Pons (tissue), 1 donor: ENCODE measurements at regions not wholly inside any gene's neighbourhood (a gene's known extent, or its start where the extent isn't known, plus 50 kb on each side); places are given as distances from the start of the nearest gene placed in this dataset.

ENCODE experiments used
- DNase-seq: peaks from one replicate; pipeline ENCODE4 v3.0.0-alpha.2; 2016; ENCODE audit warnings: low spot score

DNA sequence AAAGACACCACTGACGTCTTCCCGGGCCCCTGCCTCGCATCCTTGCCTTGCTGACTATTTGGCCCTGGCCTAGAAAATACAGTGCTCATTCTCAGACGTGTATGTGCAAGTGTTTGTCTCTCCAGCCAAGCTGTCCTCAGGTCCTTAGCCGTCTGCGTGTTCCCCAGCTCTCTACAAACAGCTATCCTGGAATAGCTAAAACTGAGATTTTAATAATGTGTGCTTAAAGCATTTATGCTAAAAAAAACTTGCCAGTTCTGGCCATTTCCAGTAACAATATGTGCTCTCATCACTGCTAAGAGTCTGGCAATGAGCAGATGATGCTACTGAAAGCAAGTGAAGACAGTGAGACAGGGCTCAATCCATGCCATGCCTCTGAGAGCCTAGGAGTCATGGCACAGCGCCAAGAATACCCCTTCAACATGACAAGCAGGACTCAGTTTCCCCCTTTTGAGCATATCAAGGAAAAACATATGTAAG is 55.7 kb downstream of the IRF2BP2 start:
- no peak for DNase-seq

DNA sequence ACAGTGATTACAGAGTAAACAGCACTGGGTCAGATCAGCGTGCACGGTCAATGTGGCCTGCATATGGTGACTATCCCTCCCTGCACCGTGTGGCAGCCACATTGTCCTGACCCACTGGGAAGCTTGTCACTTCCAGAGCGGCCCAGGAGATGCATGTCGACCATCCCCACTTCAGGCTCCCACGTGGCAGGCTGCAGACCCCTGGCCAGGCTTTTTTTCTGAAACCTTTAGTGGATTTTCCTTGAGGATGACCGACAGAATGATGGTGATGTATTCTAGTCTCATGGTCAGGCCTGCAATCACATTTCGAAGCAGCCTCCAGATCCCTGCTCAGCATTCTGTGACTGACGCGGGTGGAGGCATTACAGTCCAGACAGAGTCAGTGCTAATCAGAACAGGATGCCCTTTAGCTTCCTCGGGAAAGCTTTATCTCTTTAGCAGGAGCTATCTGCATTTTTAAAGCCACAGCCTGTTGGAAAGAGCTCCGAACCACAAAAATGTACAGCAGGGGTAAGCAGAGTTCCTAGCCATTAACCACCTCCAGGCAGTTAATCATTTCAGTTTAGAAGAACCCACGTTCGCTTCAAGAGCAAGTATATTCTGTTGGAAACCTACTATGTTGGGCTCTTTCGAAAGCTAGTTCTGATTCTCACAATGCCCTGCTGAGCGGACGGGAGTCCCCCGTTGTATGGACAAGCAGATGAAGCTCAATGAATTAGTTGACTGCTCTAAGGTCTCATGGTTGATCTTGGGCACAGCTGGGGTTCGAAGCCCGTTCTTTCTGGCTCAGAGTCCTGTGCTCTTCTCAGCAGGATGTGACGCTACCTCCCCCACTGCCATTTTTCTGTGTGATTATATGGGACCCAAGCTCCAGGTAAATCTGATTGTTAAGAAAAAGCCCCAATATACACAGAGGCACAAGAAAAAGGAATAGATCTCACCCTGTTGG is 56.5 kb downstream of the IRF2BP2 start:
- DNase-seq = no peak

DNA sequence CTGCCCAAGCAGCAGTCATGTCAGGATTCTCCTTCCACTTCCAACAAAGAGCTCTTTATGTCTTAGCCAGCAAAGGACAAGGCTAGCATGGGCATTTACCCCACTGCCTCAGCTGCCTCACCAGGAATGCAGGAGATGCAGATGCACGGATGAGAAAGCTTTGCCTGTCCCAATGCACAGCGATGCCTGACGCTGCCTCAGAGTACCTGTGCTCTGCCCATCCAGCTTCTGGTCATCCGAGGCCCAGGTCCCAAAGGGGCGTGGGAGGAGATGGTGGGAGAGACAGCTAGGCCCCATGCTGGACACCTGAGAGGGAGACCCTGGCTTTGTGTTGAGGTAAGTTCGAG is 59.0 kb downstream of the IRF2BP2 start:
- DNase-seq = peak; percentile 84

DNA sequence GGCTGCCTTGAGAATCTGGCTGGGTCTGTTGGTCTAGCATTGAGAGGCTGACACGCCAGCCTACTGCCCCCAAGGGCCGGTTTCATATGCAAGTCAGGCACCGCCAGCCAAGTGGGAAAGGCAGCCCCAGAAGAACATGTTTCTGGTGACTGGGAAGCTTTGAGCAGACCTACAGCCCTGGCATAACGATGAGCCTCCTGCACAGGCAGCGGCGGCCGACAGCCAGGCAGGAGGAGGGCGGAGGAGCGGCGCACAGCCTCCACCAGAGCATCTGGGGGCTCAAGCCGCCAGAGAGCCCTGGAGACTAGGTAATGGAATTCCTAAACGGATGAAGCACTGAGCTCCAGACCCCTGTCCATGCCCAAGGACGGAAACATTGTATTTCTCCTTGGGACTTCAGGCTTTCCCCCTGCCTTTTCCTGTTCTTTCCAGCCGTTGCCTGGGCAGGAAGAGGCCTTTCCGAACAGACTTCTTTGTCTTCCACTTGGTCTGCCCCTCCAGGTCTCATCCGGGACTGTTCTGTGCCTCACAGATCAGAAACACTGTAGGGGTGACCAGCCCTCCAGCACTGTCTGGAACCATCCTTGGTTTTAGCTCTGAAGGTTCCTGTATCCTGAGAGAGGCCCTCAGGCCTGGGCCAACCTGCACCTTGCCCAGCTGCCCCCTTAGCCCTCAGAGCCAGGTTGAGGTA is 59.5 kb downstream of the IRF2BP2 start:
- peak; percentile 81 for DNase-seq

DNA sequence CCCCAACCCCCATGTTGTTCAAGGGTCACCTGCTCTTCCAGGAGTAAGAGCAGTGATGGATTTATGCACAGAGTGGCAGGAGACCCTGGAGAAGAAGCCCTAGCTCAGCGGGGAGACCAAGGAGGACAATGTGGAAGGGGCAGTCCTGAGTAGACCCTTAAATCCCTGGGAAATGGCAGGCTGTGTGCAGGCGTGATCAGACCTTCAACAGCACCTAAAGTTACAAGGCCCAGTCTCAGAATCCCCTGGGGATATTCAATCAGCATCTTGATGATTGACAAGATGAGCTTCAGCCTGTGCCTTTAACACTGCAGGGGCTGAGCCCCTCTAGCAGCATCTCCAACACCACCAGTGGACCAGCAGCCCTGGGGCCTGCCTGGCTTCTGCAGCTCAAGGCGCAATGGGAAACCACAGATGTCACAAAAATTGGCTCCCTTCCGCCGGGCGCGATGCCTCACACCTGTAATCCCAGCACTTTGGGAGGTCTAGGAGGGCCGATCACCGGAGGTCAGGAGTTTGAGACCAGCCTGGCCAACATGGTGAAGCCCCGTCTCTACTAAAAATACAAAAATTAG is 60.4 kb downstream of the IRF2BP2 start:
- no peak for DNase-seq

DNA sequence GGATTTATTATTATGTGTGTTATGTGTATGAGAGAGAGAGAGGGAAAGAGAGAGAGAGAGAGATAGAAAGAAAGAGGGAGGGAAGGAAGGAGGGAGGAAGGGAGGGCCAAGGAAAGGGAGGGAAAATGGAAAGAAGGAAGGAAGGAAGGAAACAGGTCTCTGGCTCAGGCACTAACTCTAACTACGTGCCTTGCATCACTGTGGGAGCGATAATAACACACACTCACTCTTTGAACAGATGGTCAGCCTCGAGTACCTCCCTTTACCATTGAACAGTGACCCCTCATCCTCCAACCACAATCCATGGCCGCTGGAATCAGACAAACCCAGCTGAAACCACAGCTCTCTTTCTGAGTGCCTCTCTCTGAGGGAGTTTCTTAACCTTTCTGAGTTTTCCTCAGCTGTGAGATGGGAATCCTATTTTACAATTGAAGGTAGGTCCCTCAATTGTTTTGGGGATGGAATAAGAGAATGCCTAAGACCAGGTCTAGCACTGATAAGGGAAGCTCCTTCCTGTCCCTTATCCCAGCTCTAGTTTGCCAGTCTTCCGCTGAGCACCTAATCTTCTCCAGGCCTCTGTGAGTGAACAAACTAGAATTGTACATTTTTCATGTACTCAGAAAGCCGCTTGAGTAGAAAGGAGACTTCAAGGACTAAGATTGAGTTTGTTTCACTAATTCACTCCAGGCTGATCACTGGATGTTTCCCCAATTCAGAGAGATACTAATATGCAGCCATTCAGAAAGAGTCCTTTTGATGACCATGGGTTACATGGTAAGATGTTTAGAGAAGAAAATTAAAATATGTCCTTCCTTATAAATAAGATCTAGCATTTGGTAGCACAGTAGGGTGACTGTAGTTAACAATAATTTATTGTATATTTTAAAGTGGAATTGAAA is 62.8 kb downstream of the IRF2BP2 start:
- DNase-seq = no peak

DNA sequence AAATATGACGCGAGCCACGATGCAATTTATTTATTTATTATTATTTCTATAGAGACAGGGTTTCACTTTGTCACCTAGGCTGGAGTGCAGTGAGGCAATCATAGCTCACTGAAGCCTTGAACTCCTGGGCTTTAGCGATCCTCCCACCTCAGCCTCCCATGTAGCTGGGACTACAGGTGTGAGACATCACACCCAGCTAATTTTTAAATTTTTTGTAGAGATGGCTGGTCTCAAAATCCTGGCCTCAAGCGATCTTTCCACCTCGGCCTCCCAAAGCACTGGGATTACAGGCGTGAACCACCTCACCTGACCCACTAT is 63.6 kb downstream of the IRF2BP2 start:
- DNase-seq = no peak

DNA sequence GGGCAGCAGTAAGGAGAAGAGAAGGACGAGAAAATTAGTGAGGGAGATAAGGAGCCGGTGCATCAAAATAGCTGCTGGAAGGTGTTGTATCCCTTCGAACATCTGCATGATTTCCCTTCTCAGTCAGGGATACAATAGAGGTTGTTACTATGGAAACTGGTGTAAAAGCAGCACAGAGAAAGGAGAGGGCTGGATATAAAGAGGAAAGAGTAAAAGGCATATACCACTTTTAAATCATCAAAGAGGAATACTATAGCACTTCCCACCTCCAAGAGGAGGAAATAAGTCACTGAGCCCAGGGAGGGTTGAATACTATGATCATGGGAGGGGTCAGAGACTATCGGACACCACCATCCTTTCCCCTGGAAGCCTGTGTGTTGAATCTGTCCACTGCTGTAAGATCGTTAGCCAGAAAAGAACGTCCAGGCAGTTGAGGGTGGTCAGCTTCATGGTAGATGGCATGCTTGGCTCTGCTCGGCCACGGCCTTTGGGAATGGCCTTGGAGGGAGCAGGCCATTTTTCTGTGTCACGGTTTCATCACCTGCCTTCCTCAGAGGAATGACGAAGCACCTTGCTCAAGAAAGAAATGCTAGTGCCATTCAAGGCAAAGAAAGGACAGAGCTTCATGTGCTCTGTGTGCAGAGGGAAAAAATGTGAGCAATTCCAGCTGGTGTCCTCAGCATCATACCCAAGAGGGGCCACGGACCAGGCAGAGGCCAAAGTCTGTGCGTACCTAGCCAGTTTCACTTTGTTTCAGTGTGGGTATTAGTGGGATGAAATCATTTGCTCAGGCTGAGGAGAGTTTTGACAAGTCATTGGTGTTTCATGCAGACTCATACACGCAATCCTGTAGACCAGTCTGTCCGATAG is 64.2 kb downstream of the IRF2BP2 start:
- DNase-seq = peak; percentile 63

DNA sequence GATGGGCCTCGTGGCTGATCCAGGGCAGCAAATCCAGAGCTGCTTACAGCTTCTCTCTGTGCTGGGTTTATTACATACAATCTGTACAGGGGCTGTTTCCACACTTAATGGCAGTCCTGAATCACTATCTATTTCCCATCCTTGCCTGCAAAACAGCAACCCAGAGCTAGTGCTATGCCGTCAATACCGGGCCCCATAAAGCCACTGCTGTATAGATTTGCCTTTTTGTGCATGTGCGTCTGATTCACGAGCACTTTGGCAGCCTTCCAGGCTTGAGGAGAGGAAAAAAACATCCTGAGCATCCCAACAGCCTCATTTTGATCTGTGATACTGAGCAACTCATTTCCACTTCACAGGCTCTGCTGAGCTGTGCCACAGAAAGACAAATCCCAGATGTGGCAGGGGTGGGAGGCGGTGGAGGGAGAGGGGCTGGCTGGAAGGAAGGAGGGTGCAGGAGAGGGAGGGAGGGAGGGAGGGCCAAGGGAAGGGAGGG is 65.2 kb upstream of the TARBP1 start:
- peak; percentile 95 for DNase-seq

DNA sequence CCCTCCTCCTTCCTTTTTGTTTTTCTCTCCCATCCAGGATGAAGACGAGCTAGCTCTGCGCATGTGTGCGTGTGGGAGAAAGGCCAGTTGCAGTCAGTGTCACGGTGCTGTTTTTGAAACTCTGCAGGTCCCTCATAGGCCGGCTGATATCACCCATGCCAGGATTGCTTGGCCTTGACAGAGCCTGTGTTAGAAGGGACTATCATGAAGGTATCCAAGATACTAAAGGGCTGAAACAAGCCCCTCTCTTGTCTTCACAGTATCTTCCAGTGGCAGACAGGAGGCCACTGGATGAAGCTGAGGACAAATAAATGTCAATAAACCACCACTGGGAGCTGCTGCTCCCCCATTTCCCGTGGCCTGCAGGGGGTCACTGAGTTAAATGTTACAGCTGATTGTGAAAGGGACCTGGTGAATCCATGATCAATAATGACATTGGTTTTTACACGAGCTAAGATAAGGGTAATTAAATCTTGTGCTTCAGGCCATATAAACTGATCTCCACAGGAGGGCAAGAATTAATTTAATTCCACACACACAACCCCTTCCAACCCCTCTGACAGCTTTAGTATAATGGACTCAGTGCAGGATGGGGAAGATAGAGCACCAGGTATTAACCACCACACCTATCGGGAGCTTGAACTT is 64.6 kb upstream of the TARBP1 start:
- DNase-seq = peak; percentile 62

DNA sequence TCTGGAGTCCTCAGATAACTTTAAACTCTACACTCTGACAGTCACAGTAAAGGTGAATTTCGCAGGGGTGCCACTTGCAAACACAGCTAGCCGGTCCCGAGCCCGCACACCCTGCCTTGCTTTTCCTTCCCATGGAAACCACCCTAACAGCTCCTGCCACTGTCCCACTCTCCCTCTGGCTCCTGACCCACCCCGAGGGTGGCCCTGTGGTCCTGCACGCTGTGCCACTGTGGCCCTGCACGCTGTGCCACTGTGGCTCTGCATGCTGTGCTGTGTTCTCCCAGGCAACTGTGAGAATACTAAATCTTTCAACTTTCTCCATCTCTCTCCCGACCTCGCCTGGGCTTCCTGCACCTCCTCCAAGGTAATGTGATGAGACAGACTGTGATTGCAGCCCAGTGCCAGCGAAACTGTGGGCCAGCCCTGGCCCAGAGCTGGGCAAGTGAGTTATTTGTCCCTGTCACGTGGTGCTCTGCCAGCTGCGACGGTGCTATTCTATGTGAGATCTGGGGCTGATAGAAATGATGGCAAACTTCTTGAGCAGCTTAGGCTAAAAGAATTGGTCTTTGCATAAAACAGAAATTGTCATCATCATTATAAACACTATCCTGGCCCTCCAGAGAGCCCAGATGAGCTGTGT is 63.4 kb upstream of the TARBP1 start:
- peak; percentile 83 for DNase-seq

DNA sequence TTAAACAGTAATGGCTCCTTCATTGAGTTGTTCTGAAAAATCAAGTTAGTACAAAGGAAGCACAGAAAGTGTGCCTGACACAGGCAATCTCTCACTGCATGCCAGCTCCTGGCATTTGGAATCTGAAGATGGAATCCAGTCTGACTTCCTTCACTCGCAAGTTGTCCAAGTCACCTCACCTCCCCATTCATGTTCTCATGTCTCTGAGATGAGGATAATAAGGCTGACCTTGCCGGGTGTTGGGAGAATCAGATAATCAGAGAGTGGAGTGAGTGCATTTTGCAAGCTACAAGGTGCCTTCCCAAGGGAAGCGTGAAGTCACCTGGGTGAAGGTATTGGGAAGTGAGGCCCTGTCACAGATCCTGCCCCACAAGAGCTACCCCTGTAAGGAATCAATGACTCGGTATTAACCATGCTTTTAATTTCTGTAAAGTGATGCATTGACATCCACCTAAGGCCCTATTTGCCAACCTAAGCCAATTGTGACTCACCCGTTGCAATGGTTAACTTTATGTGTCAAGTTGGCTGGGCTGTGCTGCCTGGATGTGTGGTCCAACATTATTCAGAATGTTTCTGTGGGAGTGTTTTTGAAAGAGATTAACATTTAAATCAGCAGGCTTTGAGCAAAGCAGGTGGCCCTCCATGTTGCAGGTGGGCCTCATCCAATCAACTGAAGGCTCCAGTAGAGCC is 62.5 kb upstream of the TARBP1 start:
- DNase-seq = no peak

DNA sequence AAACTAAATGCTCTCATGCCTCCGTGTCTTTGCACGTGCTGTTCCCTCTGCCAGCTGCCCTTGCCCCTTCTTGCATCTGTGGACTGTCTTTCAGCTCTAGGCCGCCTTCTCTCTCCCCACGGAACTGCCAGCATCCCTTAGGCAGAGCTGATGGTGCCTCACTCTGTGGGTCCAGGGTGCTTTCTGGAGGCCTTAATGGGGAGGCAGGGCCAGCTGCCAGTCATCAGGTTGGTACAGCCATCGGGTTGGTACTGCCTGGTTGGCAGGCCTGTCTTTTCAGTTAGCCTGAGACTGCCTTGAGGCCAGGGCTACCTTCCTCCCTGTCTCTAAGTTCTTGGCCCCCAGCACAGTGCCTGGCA is 61.4 kb upstream of the TARBP1 start:
- no peak for DNase-seq

DNA sequence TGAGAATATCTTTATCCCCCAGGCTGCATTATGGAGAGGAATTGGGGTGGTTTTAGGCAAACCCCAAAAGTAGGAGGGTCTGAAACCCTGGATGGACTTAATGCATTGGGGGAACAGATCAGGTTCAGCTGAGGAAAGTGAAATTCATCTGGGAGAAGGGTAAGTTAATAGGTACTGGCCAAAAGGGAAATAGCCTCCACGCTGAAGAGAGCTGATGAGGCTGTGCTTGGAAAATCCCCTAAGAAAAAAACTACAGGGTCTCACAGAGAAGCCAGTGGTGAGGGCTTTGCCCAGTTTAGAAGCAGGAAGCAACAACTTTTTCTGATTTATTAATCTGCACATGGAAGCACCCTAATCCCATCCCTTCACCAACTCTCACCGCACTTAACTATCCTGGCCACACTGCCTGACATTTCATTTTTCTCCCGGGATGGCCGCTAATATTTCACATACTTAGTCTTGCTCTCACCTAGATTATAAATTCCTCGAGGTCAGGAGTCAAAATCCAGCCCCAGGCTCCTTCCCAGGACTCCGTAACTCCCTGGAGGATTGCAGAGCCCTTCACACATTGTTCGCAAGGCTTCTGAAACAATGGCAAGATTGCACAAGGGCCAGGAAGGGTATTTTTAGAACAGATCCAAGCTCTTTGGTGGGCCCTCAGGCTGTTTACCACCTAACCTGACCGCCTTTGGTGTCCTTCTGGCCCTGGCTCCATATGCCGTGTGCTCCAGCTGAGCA is 60.9 kb upstream of the TARBP1 start:
- DNase-seq = no peak

DNA sequence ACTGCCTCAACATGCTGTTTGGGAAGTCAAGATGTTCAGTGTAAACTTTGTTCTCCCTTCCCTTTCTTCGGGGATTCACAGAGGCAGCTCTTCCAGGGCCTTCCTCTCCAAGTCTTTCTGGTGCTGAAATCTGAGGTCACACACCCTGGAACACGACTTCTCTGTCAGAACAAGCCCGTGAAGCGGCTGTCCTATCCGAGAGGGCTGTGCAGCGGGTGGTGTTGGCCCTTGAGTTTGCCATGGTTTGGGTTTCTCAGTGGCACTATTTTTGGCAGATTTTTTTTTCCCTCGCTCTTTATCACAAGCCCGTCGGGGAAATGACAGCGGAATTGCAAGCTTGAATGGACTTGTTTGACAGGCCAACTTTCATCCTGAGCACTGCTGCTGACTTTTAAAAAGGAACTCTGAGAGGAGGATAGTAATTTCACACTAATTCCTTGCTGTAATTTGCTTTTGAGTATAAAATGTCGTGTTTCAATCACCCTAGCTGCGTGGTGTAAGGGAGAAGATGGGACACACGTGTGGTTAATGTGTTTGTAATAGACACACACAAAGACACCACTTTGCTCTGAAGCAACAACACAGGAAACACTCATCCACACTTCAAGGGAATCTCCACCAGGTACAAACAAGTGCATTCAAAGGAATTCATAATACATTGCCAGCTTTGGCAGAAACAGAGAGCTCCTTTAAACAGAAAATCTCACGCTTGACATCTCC is 60.1 kb upstream of the TARBP1 start:
- no peak for DNase-seq

DNA sequence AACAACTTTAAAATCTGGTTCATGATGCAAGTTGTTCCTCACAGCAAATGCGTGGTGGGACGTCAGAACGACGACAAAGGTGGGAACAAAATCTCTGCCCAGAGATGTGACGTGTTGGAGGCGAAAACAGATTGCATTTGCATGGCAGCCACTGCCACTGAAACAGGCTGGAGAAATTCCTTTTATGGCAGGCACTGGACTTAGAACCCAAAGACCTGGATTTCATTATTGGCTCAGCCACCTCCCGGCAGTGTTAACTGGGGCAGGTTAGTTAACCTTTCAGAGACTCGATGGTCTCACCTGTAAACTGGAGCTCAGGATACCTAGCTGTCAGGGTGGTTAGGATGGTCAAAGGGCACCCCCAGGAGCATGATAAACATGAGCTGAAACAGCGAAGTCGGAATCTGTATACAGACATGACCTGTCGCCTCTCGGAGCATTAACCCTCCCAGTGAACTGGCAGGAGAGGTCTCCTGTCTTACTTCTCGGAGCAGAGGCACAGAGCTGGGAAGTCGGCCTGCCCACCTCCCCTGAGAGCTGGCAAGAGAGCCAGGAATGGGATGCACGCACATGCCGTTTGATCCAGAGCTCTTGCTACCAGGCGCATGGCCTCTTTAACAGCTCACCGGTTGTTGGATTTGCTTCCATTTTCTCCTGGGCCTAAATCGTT is 59.2 kb upstream of the TARBP1 start:
- DNase-seq = no peak

DNA sequence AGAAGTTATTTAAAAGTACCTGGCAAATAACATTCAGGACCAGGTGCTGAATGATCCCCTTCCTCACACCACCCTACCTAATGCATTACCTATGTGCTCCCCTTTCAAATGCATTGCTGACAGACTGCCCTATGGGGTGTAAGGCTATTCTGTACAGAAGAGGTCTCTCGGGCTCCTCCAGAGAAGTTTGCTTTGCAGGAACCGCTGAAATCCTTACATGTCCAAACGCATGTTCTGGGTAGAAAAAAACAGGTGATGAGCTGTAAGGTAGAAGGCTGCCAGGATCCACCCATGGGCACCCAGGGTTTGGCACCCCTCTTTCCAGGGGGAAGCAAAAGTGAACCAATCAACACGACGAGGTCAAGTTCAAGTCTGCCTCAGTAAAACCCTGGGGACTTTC is 58.3 kb upstream of the TARBP1 start:
- DNase-seq = no peak
